ENCODE measurements at regions not wholly inside any gene's neighbourhood (a gene's known extent, or its start where the extent isn't known, plus 50 kb on each side); places are given as distances from the start of the nearest gene placed in this dataset.

DNA sequence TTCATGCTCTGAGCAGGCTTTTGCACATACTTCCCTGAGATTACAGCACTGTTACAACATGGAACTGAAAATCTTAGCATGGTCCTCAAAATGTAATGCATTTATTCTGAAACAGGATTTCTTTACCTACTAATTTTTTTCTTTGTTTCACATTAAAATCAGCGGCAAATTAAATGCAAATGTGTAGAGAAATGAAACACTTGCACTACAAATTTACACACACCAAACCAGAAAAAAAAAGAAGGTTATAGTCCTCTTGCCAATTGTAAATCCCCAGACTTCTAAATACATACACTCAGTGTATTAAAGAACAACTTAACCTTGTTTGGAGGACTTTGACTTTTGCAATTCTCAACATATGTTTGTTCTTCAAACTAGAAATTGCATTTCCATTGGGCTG is 210.9 kb upstream of the TBX18 start:
- no TSS peak for BruUV-seq (replicated peaks)
- ATAC-seq (no peak), DNase-seq (ENCODE audit: extremely low read depth in 1 of 4, low spot score in 3 of 4) (no peak), FAIRE-seq (no peak)
- no peaks in the 10 kb centered on the region for H4K20me1 ChIP-seq (replicated peaks; ENCODE audit: control insufficient read depth, insufficient read depth, low read length)
- no peaks in the 10 kb centered on the region for H3K27me3 ChIP-seq (ENCODE audit: control insufficient read depth in 2 of 2, insufficient read depth in 2 of 2, low read length in 2 of 2)
- no peaks in the 10 kb centered on the region for H3K79me2 ChIP-seq (ENCODE audit: control insufficient read depth, insufficient read depth, low read length)
- ChIA-PET POLR2A (no interaction called here), CTCF (ENCODE audit: low intra/inter-chr PET ratio) (no interaction called here)
- no peak overlapping the region for H2AFZ ChIP-seq (ENCODE audit: low read depth, low read length)
- H3K27ac ChIP-seq (ENCODE audit: extremely low read depth, low read depth, low read length) = no peak overlapping the region
- no peak for TF ChIP-seq RBM39 (optimal IDR thresholded peaks at IDR 0.05; ENCODE audit: low read depth, low read length)
- no peaks in the 10 kb centered on the region for H3K4me1 ChIP-seq (replicated peaks in 1 of 2; ENCODE audit: control insufficient read depth in 2 of 2, insufficient read depth in 2 of 2, low read length in 2 of 2)
- WGBS (ENCODE audit: insufficient coverage, low coverage, missing lambda C conversion rate) = 0% methylated on average over 1 of the region's 1 CpG
- in situ Hi-C loops (cut with MboI) (no loop called here), intact Hi-C loops (cut with micrococcal nuclease) (no loop called here)
- no peaks in the 10 kb centered on the region for H3K9me1 ChIP-seq (ENCODE audit: control insufficient read depth, insufficient read depth, low read length)
- no peak overlapping the region for H3K9ac ChIP-seq (ENCODE audit: insufficient read depth in 1 of 2, low read depth in 2 of 2, low read length in 2 of 2)
- H3K4me2 ChIP-seq (ENCODE audit: insufficient read depth, low read length) = no peak overlapping the region
- no peaks in the 10 kb centered on the region for H3K36me3 ChIP-seq (ENCODE audit: control insufficient read depth, insufficient read depth, low read length)
- no peak overlapping the region for H3K4me3 ChIP-seq
- no peaks in the 10 kb centered on the region for H3K9me3 ChIP-seq (replicated peaks; ENCODE audit: control insufficient read depth, insufficient read depth, low read depth, low read length)

DNA sequence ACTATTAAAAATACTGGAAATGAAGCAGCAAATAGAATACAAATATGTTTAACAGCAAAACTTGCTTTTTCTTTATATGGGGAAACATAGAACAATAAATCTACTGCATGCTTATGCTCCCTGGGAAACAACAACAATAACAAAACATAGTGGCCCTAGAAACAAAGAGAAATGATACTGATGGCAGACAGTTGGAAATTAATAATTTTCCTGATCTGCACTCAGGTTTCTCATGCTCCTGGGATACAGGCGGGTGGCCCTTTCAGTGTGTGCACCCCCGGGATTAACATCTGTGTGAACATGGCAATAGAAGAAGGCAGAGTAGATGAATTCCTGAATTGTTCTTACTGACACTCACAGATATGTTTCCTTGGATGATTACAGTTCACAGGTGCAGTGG is 209.2 kb upstream of the TBX18 start:
- Histone ChIP-seq H3K9ac (ENCODE audit: insufficient read depth in 1 of 2, low read depth in 2 of 2, low read length in 2 of 2) (no peak overlapping the region), H3K4me1 (replicated peaks in 1 of 2; ENCODE audit: control insufficient read depth in 2 of 2, insufficient read depth in 2 of 2, low read length in 2 of 2) (no peaks in the 10 kb centered on the region), H3K36me3 (ENCODE audit: control insufficient read depth, insufficient read depth, low read length) (no peaks in the 10 kb centered on the region), H2AFZ (ENCODE audit: low read depth, low read length) (no peak overlapping the region), H3K4me3 (no peak overlapping the region), H3K4me2 (ENCODE audit: insufficient read depth, low read length) (no peak overlapping the region), H3K79me2 (ENCODE audit: control insufficient read depth, insufficient read depth, low read length) (no peaks in the 10 kb centered on the region), H3K27me3 (ENCODE audit: control insufficient read depth in 2 of 2, insufficient read depth in 2 of 2, low read length in 2 of 2) (no peaks in the 10 kb centered on the region), H3K27ac (ENCODE audit: extremely low read depth, low read depth, low read length) (no peak overlapping the region), H4K20me1 (replicated peaks; ENCODE audit: control insufficient read depth, insufficient read depth, low read length) (no peaks in the 10 kb centered on the region), H3K9me3 (replicated peaks; ENCODE audit: control insufficient read depth, insufficient read depth, low read depth, low read length) (no peaks in the 10 kb centered on the region), H3K9me1 (ENCODE audit: control insufficient read depth, insufficient read depth, low read length) (no peaks in the 10 kb centered on the region)
- FAIRE-seq (no peak), ATAC-seq (no peak), DNase-seq (ENCODE audit: extremely low read depth in 1 of 4, low spot score in 3 of 4) (no peak)
- intact Hi-C loops (cut with micrococcal nuclease) = no loop called here
- in situ Hi-C loops (cut with MboI) = no loop called here
- no TSS peak for BruUV-seq (replicated peaks)
- CTCF ChIA-PET (ENCODE audit: low intra/inter-chr PET ratio) = interaction anchor here (0.5 kb wide), 1 partner anchor 374 kb away, joined by 3 read pairs; no protein-coding TSS in a partner anchor
- 0% methylated on average over 2 of the region's 2 CpGs for WGBS (ENCODE audit: insufficient coverage, low coverage, missing lambda C conversion rate)
- POLR2A ChIA-PET = no interaction called here
- TF ChIP-seq, protein P1, sequence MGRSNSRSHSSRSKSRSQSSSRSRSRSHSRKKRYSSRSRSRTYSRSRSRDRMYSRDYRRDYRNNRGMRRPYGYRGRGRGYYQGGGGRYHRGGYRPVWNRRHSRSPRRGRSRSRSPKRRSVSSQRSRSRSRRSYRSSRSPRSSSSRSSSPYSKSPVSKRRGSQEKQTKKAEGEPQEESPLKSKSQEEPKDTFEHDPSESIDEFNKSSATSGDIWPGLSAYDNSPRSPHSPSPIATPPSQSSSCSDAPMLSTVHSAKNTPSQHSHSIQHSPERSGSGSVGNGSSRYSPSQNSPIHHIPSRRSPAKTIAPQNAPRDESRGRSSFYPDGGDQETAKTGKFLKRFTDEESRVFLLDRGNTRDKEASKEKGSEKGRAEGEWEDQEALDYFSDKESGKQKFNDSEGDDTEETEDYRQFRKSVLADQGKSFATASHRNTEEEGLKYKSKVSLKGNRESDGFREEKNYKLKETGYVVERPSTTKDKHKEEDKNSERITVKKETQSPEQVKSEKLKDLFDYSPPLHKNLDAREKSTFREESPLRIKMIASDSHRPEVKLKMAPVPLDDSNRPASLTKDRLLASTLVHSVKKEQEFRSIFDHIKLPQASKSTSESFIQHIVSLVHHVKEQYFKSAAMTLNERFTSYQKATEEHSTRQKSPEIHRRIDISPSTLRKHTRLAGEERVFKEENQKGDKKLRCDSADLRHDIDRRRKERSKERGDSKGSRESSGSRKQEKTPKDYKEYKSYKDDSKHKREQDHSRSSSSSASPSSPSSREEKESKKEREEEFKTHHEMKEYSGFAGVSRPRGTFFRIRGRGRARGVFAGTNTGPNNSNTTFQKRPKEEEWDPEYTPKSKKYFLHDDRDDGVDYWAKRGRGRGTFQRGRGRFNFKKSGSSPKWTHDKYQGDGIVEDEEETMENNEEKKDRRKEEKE (IDR thresholded peaks at IDR 0.05; ENCODE audit: borderline replicate concordance in 1 of 2, control insufficient read depth in 1 of 2, low read depth in 2 of 2, low read length in 1 of 2) = no peak
- TF ChIP-seq, protein P2, sequence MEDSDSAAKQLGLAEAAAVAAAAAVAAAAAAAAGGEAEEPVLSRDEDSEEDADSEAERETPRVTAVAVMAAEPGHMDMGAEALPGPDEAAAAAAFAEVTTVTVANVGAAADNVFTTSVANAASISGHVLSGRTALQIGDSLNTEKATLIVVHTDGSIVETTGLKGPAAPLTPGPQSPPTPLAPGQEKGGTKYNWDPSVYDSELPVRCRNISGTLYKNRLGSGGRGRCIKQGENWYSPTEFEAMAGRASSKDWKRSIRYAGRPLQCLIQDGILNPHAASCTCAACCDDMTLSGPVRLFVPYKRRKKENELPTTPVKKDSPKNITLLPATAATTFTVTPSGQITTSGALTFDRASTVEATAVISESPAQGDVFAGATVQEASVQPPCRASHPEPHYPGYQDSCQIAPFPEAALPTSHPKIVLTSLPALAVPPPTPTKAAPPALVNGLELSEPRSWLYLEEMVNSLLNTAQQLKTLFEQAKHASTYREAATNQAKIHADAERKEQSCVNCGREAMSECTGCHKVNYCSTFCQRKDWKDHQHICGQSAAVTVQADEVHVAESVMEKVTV (CRISPR knock-in tag; IDR thresholded peaks at IDR 0.05) = no peak
- TF ChIP-seq MTF1 (CRISPR knock-in tag; IDR thresholded peaks at IDR 0.05; ENCODE audit: borderline replicate concordance) (no peak), HEY1 (CRISPR knock-in tag; IDR thresholded peaks at IDR 0.05; ENCODE audit: borderline replicate concordance) (no peak), OTX1 (CRISPR knock-in tag; IDR thresholded peaks at IDR 0.05) (no peak), HDAC2 (IDR thresholded peaks at IDR 0.05) (no peak), POLR3G (IDR thresholded peaks at IDR 0.05; ENCODE audit: extremely low read depth, insufficient read length, insufficient replicate concordance) (no peak), CHCHD3 (CRISPR knock-in tag; IDR thresholded peaks at IDR 0.05) (no peak), ZNF217 (CRISPR knock-in tag; IDR thresholded peaks at IDR 0.05) (no peak)
- TF ChIP-seq, protein P3, sequence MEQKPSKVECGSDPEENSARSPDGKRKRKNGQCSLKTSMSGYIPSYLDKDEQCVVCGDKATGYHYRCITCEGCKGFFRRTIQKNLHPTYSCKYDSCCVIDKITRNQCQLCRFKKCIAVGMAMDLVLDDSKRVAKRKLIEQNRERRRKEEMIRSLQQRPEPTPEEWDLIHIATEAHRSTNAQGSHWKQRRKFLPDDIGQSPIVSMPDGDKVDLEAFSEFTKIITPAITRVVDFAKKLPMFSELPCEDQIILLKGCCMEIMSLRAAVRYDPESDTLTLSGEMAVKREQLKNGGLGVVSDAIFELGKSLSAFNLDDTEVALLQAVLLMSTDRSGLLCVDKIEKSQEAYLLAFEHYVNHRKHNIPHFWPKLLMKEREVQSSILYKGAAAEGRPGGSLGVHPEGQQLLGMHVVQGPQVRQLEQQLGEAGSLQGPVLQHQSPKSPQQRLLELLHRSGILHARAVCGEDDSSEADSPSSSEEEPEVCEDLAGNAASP (IDR thresholded peaks at IDR 0.05) = no peak

Measured in K562 (cell line).